ENCODE measurements at regions not wholly inside any gene's neighbourhood (a gene's known extent, or its start where the extent isn't known, plus 50 kb on each side); places are given as distances from the start of the nearest gene placed in this dataset.

GRCh38 chr22:47298017-47298785 lies 535.8 kb downstream of the TBC1D22A start:
- DNase-seq, result no peak

DNA sequence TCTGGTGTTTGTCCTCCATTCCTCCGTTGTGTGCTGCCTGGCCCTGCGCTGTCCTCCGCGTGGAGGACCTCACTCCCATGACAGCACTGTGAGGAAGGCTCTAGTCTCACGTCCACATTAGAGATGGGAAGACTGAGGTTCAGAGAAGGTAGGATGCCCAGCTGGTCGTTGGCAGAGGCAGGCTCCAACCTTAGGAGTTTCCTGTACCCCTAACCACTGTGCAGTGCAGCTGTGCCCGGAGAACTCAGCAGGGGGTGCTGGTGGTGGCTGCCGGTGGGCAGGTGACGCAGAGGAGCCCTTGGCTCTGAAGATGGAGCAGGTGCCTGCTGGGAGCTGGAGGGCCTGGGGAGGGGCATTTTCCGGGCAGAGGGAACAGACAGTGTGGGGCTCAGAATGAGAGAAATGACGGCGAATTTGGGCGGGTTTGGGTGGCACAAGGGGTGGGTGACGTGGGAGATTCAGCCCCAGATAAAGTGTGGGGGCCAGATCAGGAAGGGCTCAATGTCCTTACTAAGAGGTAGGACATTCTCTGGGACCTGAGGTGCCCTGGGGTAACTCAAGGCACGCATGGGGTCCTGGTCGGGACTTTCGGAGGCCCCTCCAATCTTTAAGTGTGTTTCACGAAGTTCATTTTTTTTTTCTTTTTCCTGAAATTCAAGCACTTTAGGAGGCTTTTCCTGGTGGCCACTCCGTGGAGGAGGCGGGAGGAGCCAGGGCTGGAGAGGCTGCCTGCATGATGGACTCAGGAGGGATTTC lies 535.0 kb downstream of the TBC1D22A start:
- no peak for DNase-seq

- no peak for DNase-seq
These were observed 534.2 kb downstream of the TBC1D22A start for GRCh38 chr22:47296405-47297260.

DNA sequence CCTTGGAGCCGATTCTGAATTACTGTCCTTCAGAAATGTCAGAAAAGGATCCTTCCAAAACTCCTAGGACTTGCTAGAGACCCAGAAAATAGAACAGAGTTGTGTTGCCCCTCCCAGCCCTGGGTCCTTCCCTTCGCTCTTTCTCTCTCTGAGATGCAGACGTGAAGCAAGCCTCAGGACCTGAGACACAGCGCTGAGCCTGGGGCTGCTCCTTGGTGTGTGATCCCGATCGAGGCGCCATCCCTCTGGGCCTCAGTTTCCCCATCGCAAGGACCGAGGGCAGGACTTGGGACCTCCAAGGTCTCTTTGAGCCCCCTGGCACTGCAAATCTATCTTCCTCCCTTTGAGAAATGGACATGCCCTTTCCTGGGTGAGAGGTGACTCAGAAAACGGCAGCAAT lies 533.5 kb downstream of the TBC1D22A start:
- no peak for DNase-seq

DNA sequence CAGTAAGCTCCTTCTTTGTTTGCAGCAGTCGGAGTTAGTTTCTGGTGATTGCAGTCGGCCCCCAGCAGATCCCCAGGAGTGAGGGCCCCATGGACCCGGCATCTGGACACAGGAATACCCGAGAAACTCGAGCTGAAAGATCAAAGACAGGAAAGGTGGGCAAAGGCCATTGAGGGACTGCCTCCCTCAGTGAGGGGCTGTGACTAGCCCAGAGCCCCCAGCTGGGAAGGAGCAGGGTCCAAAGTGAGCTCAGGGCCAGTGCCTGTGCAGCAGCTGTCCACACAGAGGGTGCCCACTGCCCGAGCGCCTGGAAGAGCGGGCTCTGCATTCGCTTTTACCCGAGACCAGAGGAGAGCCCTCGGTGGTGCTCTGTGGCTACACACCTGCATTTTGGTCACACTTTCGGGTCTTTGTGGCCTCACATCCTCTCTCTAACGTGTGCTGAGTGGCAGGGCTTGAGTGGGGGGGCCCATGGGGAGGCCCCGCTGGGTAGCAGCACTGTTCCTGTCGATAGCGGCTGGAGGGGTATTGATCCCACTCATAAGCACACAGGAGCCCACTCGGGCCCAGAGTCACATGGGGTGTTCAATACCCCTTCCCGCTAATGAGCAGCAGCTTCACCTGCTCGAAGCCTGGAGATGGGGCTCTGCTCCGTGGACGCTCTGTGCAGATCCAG lies 532.9 kb downstream of the TBC1D22A start:
- no peak for DNase-seq

GRCh38 chr22:47294576-47294975 lies 532.1 kb downstream of the TBC1D22A start:
- DNase-seq, result no peak

DNA sequence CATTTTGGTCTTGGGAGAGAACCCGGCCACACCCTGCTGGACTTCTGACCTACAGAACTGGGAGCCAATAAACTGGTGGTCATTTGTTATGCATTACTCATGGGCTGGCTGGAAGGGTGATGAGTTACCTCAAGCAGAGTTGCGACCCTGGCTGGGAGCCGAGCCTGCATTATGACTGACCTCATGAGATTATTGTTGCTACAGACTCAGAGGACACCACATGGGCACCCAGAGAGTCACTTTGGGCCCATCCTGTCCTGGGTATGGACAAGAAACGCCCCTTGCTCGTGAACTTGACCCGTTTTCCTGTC lies 531.7 kb downstream of the TBC1D22A start:
- DNase-seq, result no peak

- DNase-seq, result no peak
These were observed 531.1 kb downstream of the TBC1D22A start for GRCh38 chr22:47293368-47294221.

GRCh38 chr22:47292546-47293320 lies 530.3 kb downstream of the TBC1D22A start:
- no peak for DNase-seq

DNA sequence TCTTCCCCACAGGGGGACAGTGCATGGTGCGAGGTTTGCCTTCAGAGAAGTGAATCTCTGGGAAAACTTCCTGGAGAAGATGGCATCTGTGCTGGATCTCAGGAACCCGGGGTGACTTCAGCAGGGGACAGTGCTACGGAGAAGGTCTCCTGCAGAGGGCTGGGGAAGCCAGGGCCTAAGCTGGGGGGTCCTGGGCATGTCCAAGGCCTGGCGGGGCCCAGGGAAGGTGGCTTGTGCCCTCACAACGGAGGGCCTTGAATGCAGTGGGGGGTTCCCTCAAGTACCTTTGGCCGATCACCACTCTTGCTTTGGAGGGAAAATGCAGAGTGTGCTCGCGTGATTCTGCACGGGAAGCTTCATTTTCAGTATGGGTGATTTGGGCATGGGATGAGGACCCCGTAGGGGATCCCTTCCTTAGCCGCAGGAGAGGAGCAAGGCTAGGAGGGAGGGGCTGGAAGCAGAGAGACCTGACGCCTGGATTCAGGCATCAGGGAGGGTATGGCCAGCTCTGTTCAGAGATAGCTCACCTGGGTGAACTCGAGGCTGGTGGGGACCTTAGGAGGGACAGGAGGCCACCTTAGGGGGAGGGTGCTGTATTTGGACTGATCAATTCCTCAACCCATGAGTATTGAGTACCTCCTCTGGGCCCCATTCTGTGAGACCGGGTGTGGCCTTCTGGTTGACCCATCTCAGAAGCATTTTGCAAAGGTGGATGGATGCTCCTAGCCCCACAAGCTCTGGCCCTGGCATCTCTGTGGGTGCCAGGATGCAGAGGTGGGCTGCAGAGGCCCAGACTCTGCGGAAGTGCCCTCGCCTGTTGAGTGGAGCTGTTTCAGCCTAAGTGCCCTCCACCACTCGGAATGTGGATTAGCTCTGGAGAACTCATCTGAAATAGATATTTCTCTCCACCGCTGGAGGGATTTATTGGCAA lies 529.4 kb downstream of the TBC1D22A start:
- no peak for DNase-seq

GRCh38 chr22:47290706-47291430 lies 528.4 kb downstream of the TBC1D22A start:
- no peak for DNase-seq

DNA sequence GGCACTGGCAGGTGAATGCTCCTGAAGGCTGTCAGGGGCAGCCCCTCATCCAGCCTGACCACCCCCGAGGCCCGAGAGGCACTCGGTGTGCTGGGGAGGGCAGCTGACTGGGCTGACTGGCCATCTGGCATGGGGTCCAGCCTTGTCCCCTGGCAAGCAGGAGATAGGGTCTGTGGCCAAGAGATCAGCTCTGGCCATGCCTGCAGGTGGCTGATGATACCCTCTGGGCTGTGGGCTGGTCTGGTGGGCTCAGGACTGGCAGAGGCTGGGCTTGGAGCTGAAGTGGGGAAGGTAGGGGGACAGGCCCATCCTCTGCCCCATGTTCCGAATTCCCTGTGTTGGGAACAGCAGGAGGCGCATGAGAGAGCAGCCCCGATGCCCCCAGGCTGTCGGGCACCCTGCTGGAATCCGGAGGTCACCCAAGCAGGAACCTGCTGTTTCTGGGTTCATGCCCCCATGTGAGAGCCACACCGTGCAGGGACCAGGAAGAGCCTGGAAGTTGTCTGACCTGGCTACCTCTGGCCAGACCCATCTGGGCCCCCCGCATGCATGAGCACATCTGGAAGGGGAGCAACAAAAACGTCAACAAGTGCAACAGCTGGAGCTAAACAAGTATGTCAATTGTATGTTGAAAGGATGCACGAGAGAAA lies 527.0 kb downstream of the TBC1D22A start:
- no peak for DNase-seq

- DNase-seq, result no peak
These were observed 526.2 kb downstream of the TBC1D22A start for GRCh38 chr22:47288680-47289079.

DNA sequence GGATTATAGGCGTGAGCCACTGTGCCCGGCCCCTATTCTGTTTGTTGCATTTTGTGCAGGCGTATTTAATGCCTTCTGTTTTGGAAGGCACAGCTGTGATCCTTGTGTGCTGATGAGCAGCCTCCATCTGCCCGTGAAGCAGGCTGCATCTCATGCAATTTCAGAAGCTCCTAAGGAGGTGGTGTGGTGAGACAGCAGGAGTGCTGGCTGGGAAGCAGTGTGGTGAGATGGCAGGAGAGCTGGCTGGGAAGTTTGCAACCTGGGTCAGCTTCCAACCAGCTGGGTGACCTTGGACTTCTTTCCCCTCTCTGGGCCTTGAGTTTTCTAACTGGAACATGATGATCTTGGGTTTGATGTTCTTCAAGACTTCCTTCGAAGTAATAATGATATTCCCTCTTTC lies 525.1 kb downstream of the TBC1D22A start:
- DNase-seq, result no peak

DNA sequence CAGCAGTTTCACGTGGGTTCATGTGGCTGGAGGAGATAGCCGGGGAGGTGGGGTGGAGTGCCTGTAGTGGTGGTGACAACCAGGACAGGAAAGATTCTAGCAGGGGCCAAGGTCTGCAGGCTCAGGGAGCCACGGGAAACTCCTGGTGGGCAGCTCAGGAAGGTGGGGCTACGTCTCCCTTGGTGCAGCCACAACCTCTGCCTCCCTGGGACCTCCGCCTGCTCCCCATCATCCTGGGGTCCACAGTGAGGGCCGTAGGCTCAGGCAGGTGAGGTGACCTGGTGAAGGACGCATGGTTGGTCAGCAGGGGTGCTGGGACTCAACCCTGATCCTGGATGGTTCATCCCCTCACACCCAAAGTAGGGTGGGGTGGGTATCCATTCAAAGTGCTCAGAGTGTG lies 524.1 kb downstream of the TBC1D22A start:
- DNase-seq, result no peak

- no peak for DNase-seq
These were observed 523.5 kb downstream of the TBC1D22A start for GRCh38 chr22:47285981-47286380.

- DNase-seq, result no peak
These were observed 522.4 kb downstream of the TBC1D22A start for GRCh38 chr22:47284822-47285221.

DNA sequence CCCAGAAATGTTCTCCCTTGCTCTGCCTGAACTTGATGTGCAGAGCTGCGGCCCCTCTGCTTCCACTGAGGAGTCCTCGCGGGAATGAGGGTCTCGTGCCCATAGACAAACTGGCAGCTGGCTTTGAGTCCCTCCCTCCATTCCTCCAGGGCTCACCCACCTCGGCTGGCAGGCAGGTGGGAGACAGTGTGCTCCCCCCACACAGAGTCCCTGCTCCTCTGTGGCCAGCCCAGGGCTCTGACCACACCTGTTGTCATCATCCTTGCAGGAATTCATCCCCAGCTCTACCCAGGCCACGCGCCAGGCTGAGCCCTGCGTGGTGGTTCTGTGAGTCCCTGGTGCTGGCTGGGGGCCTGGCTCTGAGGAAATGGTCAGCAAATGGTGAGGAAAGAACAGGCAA lies 521.9 kb downstream of the TBC1D22A start:
- DNase-seq, result no peak
